NCI-H187 (cell line): ENCODE measurements at regions not wholly inside any gene's neighbourhood (a gene's known extent, or its start where the extent isn't known, plus 50 kb on each side); places are given as distances from the start of the nearest gene placed in this dataset.

Source experiments
- DNase-seq, 2 experiments: peaks; one replicate each; lab custom pipeline; 2025; lab: John Stamatoyannopoulos, UW

DNA sequence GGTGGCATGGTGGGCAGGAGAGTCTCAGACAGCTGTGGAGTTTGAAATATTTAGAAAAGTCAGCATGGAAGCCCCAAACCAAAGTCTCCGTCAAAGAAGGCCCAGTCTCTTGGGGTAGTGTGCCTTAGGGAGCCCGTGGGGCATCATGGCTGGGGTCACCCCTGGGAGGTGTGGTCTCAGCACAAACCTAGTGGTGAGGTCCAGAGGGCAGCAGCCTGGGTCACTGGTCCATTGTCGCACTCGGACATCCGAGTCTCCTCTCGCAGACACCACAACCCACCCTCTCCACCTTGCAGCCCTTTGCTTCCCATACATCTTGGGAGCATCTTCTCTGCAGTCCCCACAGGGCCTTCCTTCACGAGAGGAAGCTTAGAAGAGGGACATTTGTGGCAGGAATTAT lies 588.0 kb upstream of the TMEM132C start:
- DNase-seq, result no peak

DNA sequence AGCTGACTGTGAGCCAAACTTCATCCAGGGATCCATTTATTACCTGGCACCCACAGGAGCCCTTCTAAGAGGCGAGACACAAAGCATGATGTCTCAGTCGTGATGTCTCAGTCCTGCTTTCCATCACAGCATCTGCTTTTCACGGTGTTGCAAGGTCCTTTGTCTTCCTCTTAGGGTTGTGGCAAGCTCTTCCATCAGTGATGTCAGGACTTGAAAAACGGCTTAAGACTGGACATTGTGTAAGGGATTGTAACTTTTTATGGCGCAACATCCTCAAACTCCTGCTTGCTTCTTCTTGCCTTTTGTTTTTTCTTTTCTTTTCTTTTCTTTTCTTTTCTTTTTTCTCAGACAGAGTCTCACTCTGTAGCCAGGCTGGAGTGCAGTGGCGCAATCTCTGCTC lies 586.5 kb upstream of the TMEM132C start:
- DNase-seq, result no peak

GRCh38 chr12:127681151-127681754 lies 585.7 kb upstream of the TMEM132C start:
- DNase-seq, result no peak

GRCh38 chr12:127685491-127685890 lies 581.5 kb upstream of the TMEM132C start:
- no peak for DNase-seq

- no peak for DNase-seq
These were observed 581.0 kb upstream of the TMEM132C start for GRCh38 chr12:127685931-127686330.

DNA sequence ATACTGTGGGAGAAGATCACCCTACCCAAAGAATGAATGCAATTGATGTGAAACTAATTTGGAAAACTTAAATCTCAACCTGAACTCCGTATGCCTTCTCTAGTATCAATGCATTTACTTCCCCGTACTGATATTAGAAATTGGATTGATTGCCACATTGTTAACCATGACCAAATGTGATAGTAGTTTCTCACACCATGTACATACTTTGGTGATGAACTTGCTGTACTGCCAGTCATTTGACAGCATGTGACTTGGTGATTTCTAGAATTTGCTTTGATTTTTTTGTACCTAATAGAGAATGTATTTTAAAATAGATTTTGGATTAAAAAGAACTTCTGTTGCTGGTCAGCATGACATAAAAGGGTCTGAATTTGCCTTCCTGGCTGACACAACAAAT lies 579.8 kb upstream of the TMEM132C start:
- no peak for DNase-seq

DNA sequence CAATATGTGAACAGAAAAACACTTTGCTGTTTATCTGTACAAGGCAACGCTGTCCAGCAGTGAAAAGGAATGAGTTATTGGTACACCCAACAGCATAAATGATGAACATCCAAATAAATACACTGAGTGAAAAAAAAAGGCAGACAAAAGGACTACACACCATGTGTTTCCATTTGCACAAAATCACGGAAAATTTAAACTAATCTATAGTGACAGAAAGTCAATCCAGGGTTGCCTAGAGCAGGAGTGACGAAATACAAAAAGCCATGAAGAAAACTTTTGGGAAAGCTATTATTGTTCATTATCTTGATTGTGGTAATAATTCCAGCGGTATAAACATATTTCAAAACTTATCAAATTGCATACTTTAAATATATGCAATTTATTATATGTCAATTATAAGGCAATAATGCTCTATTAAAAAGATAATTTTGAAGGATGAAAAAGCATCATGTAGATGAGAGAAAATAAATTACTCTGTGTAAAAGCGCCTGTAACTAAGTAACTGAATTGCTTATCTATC lies 578.0 kb upstream of the TMEM132C start:
- no peak for DNase-seq

DNA sequence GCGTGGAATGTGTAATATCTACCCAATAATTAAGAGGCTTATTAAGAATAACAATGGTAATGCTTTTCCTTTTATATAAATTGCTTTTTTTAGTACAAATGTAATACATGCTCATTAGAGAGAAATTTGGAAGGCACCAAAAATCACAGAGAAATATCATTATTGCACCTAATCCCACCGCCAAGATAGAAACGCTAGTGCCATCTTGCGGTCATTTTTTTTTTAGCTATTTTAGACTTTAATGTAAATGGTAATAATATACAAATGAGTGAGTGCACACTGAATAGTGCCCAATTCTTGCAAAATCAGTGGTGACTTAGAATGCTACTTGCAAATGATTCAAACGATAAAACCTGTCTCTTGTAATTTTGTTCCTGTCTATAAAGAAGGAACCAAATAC lies 576.8 kb upstream of the TMEM132C start:
- DNase-seq, result no peak

DNA sequence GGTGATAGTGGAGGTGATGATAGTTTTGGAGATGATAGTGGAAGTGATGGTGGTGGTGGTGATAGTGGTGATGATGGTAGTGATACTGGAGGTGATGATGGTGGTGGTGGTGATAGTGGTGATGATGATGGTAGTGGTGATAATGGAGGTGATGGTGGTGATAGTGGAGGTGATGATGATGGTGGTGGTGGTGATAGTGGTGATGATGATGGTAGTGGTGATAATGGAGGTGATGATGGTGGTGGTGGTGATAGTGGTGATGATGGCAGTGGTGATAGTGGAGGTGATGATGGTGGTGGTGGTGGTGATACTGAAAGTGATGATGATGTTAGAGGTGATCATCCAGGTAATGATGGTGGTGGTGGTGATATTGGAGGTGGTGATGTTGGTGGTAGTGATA lies 570.0 kb upstream of the TMEM132C start:
- no peak for DNase-seq

DNA sequence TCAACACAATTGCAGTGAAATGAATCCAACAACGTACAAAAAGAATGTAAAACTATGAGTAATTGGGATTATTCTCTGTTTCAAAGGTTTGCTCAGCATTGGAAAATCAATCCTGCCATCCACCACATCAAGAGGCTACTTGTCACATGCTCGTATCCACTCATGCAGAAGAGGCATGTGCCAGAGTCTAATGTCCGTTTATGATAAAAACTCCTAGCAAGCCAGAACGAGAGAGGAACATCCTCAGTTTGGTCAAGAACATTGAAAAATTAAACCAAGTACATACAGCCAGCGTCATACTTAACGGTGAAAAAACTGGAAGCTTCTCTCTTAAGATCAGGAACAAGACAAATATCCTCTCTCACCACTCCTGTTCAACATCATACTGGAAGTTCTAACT lies 563.9 kb upstream of the TMEM132C start:
- no peak for DNase-seq

DNA sequence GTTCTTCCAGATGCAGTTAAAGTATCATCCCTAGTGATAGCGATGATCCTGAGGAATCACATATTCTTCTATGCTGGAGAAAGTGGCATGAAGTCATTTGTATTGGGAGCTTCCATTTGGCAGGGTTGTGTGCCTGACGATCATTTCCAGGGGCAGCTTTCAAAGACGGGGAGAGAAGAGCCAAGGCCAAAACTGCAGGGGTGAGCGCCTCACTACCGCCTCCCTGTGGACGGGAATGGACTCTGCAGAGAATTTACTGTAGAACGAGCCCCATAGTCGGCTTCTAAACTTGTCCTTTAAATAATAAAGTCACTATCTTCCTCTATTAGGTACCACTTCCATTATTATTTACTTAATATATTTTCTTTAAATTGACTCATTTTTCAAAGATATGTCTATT lies 555.9 kb upstream of the TMEM132C start:
- DNase-seq, result no peak

DNA sequence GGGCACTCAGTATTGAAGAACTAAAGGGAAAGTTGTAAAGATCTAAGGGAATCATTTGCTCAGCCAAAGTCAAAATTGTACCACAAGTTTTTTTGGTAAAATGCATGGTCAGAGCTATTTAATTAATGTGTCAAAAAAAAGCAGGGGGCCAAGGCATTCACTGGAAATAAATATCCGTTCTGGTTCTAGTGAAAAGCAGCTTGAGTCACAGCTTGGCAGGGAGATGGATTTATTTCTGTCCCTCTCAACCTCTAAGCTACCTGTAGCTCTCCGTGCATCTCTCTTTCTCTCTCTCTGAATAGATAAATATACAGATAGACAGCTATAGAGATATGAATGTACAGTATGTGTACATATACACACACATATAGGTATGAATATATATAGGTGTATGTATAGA lies 554.4 kb upstream of the TMEM132C start:
- no peak for DNase-seq

DNA sequence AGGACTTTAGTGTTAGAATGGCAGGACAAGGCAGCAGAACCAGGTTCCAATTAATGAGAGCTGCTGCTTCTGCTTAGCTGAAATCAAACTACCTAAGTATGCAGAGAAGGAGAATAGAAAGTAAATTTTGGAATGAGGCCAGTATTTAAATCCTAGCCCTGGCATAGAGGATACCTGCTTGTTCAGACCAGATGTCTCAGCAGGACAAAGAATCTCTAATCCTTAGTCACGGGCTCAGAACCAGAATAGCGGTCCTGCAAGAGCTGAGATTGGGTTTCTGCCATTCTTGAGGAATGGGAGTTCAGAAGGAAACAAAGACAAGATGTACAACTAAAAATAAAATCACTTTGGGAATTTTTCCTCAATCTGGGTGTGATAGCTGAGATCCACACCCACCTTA lies 550.8 kb upstream of the TMEM132C start:
- DNase-seq, result no peak

- no peak for DNase-seq
These were observed 549.7 kb upstream of the TMEM132C start for GRCh38 chr12:127717278-127717677.

- DNase-seq, result no peak
These were observed 546.6 kb upstream of the TMEM132C start for GRCh38 chr12:127720334-127720733.

GRCh38 chr12:127722611-127723010 lies 544.4 kb upstream of the TMEM132C start:
- DNase-seq, result no peak

- no peak for DNase-seq
These were observed 543.7 kb upstream of the TMEM132C start for GRCh38 chr12:127723251-127723650.

GRCh38 chr12:127726671-127727315 lies 540.2 kb upstream of the TMEM132C start:
- DNase-seq, result no peak

DNA sequence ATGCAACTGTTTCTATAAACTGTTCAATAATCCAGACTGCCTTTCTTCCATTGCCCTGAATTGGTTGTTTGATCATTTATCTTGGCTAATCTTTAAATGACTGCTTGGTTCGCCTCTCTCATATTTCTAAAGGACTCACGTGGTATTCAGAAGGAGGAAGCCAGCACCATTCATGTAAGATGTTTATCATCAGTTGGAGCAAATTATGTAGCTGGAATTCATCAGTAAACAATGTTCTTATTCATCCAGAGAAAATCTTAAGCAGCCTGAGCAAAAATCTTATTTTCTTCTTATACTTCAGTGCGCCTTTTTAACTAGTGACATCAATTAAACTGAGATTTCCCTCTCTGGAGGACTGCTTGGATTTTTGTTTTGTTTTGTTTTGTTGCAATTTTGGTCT lies 538.7 kb upstream of the TMEM132C start:
- no peak for DNase-seq

DNA sequence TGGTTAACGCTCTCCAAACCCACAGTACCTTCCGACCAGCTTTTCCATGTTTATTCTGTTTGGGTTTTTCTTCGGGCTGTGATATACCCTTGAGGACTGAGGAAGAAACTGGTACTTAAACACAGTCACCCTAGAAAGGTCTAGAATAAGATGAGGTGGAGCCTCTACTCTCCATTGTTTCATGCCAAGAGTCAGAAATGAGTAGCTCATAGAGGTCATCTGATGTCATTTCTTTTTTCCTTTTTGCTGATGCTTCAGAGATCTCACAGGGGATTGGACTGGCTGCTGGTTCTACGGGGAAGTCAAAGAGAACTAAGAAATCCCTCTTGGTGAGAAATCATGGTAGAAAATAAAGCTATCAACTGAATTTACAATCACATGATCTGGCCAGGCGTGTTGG lies 538.2 kb upstream of the TMEM132C start:
- no peak for DNase-seq

GRCh38 chr12:127729381-127729780 lies 537.6 kb upstream of the TMEM132C start:
- DNase-seq, result no peak

DNA sequence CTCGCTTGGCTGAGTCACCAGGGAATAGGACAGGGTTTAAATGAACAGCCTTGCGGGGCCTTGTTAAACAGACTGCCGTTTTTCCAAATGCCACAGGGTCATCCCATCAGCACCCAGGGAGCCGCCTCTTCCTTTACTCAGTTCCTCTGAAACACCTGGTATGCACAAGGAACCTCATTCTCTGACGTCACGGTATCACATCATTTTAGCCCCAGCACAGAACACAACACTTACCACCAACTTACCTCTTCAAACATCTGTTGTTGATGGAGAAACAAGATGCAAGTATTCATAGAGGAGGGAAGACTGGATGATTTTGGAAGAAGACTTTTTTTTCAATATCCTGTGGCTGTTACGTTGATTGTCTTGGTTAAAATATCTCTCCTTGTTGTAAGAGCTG lies 535.3 kb upstream of the TMEM132C start:
- DNase-seq, result no peak

GRCh38 chr12:127742231-127742630 lies 524.7 kb upstream of the TMEM132C start:
- no peak for DNase-seq
